ENCODE measurements at regions not wholly inside any gene's neighbourhood (a gene's known extent, or its start where the extent isn't known, plus 50 kb on each side); places are given as distances from the start of the nearest gene placed in this dataset.

DNA sequence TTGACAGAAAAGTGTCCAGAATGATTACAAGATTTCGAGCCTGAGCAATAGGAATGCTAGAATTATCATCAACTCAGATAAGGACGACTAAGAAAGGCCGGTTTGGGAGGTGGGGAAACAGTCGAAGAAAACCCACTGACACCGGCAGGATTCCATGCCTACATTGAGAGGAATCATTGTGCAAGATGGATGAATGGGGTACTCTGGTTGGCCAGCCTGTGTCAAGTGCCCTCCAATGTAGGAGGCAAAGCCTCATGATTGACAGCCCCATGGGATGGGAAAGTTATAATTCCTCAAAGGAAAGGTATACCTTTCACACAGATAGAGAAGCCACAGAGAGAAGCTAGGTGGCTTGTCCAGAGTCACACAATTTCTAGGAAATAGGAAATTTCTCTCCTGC is 153.5 kb upstream of the CTTNBP2NL start:
- Mint-ChIP-seq H3K36me3 (ENCODE audit: insufficient read depth) (no peaks in the 10 kb centered on the region), H3K4me1 (no peaks in the 10 kb centered on the region), H3K4me3 (no peak overlapping the region), H3K9me3 (no peaks in the 10 kb centered on the region), H3K27me3 (peaks cover 53% of the 10 kb centered on the region), H3K27ac (ENCODE audit: low read depth) (no peak overlapping the region)
- DNase-seq (ENCODE audit: low spot score in 2 of 2) (no peak), ATAC-seq (replicated peaks; ENCODE audit: extremely low read depth, poor library complexity, severe bottlenecking) (no peak)

GRCh38 chr1:112244131-112244530 is 151.9 kb upstream of the CTTNBP2NL start:
- Mint-ChIP-seq H3K27me3 (peaks cover 47% of the 10 kb centered on the region), H3K9me3 (no peaks in the 10 kb centered on the region), H3K4me1 (no peaks in the 10 kb centered on the region), H3K4me3 (no peak overlapping the region), H3K36me3 (ENCODE audit: insufficient read depth) (no peaks in the 10 kb centered on the region), H3K27ac (ENCODE audit: low read depth) (no peak overlapping the region)
- ATAC-seq (replicated peaks; ENCODE audit: extremely low read depth, poor library complexity, severe bottlenecking): no peak
- no peak for DNase-seq (ENCODE audit: low spot score in 2 of 2)

GRCh38 chr1:112245114-112245513 is 150.9 kb upstream of the CTTNBP2NL start:
- H3K4me1 Mint-ChIP-seq: no peaks in the 10 kb centered on the region

GRCh38 chr1:112247036-112247597 is 148.9 kb upstream of the CTTNBP2NL start:
- Mint-ChIP-seq H3K9me3 (no peaks in the 10 kb centered on the region), H3K36me3 (ENCODE audit: insufficient read depth) (no peaks in the 10 kb centered on the region), H3K4me1 (no peaks in the 10 kb centered on the region), H3K27me3 (peaks cover 46% of the 10 kb centered on the region), H3K4me3 (no peak overlapping the region), H3K27ac (ENCODE audit: low read depth) (no peak overlapping the region)
- ATAC-seq (replicated peaks; ENCODE audit: extremely low read depth, poor library complexity, severe bottlenecking) (no peak), DNase-seq (ENCODE audit: low spot score in 2 of 2) (no peak)

More at GRCh38 chr1:112245114-112245513, 150.9 kb upstream of the CTTNBP2NL start:
- Mint-ChIP-seq H3K27me3 (peaks cover 43% of the 10 kb centered on the region), H3K36me3 (ENCODE audit: insufficient read depth) (no peaks in the 10 kb centered on the region), H3K4me3 (no peak overlapping the region), H3K9me3 (no peaks in the 10 kb centered on the region), H3K27ac (ENCODE audit: low read depth) (no peak overlapping the region)
- ATAC-seq (replicated peaks; ENCODE audit: extremely low read depth, poor library complexity, severe bottlenecking): no peak
- no peak for DNase-seq (ENCODE audit: low spot score in 2 of 2)

DNA sequence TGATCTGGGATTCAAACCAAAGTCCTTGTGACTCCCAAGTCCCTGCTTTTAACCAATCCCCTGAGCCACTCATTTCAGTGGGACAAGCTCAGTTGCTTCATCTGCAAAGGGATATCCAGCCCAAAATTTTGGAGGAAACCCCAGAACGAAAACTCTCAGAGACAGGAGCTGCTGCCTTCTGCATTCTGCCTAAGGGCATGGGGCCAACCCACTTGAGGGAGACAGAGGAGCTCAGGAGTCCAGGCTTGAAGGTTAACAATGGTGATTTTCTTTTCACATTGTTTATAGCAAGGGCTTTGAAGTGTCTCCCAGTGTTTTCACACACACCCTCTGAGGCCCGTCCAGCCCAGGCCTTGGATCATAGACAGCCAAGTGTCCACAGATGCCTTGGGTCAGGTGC is 148.1 kb upstream of the CTTNBP2NL start:
- ATAC-seq (replicated peaks; ENCODE audit: extremely low read depth, poor library complexity, severe bottlenecking) (no peak), DNase-seq (ENCODE audit: low spot score in 2 of 2) (no peak)
- H3K4me1 Mint-ChIP-seq: no peaks in the 10 kb centered on the region
- no peaks in the 10 kb centered on the region for H3K36me3 Mint-ChIP-seq (ENCODE audit: insufficient read depth)
- H3K4me3 Mint-ChIP-seq: no peak overlapping the region
- no peaks in the 10 kb centered on the region for H3K9me3 Mint-ChIP-seq
- H3K27me3 Mint-ChIP-seq: peaks cover 52% of the 10 kb centered on the region
- H3K27ac Mint-ChIP-seq (ENCODE audit: low read depth): no peak overlapping the region

DNA sequence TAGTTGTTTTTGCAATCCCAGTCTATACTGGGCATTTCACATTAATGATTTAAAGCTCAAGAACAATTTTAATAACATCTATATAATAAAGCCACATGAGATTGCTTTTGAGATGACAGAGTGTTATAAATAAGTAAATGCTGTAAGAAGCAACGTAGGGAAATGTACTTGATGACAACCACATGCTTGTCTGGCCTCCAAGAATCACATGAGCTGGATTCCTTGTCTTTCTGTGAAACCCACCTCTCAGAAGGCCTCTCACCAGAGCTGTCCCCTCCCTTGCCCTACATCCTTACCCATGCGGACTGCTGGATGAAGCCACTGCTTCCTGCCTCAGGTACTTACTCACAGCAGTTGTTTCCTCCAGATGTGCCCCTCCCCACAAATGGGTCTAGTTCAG is 145.1 kb upstream of the CTTNBP2NL start:
- DNase-seq (ENCODE audit: low spot score in 2 of 2): no peak
- no peak for ATAC-seq (replicated peaks; ENCODE audit: extremely low read depth, poor library complexity, severe bottlenecking)
- Mint-ChIP-seq H3K36me3 (ENCODE audit: insufficient read depth) (no peaks in the 10 kb centered on the region), H3K9me3 (no peaks in the 10 kb centered on the region), H3K4me3 (no peak overlapping the region), H3K27ac (ENCODE audit: low read depth) (no peak overlapping the region), H3K4me1 (no peaks in the 10 kb centered on the region), H3K27me3 (peaks cover 71% of the 10 kb centered on the region)

GRCh38 chr1:112251766-112252506 is 144.1 kb upstream of the CTTNBP2NL start:
- H3K36me3 Mint-ChIP-seq (ENCODE audit: insufficient read depth): no peaks in the 10 kb centered on the region
- peaks cover 71% of the 10 kb centered on the region for H3K27me3 Mint-ChIP-seq
- no peak for ATAC-seq (replicated peaks; ENCODE audit: extremely low read depth, poor library complexity, severe bottlenecking)
- H3K4me1 Mint-ChIP-seq: no peaks in the 10 kb centered on the region
- no peak for DNase-seq (ENCODE audit: low spot score in 2 of 2)
- H3K9me3 Mint-ChIP-seq: no peaks in the 10 kb centered on the region
- no peak overlapping the region for H3K27ac Mint-ChIP-seq (ENCODE audit: low read depth)
- H3K4me3 Mint-ChIP-seq: no peak overlapping the region

- ATAC-seq (replicated peaks; ENCODE audit: extremely low read depth, poor library complexity, severe bottlenecking) (no peak), DNase-seq (ENCODE audit: low spot score in 2 of 2) (no peak)
- no peaks in the 10 kb centered on the region for H3K4me1 Mint-ChIP-seq
- H3K4me3 Mint-ChIP-seq: no peak overlapping the region
- peaks cover 74% of the 10 kb centered on the region for H3K27me3 Mint-ChIP-seq
- H3K9me3 Mint-ChIP-seq: no peaks in the 10 kb centered on the region
- H3K36me3 Mint-ChIP-seq (ENCODE audit: insufficient read depth): no peaks in the 10 kb centered on the region
- H3K27ac Mint-ChIP-seq (ENCODE audit: low read depth): no peak overlapping the region
These were observed 142.6 kb upstream of the CTTNBP2NL start for GRCh38 chr1:112253366-112253765.

GRCh38 chr1:112255080-112255479 is 140.9 kb upstream of the CTTNBP2NL start:
- H3K36me3 Mint-ChIP-seq (ENCODE audit: insufficient read depth): no peaks in the 10 kb centered on the region
- peaks cover 73% of the 10 kb centered on the region for H3K27me3 Mint-ChIP-seq
- ATAC-seq (replicated peaks; ENCODE audit: extremely low read depth, poor library complexity, severe bottlenecking): no peak
- no peaks in the 10 kb centered on the region for H3K4me1 Mint-ChIP-seq
- H3K4me3 Mint-ChIP-seq: no peak overlapping the region
- no peaks in the 10 kb centered on the region for H3K9me3 Mint-ChIP-seq
- DNase-seq (ENCODE audit: low spot score in 2 of 2): no peak
- no peak overlapping the region for H3K27ac Mint-ChIP-seq (ENCODE audit: low read depth)

- no peak overlapping the region for H3K4me3 Mint-ChIP-seq
- H3K9me3 Mint-ChIP-seq: no peaks in the 10 kb centered on the region
- H3K4me1 Mint-ChIP-seq: no peaks in the 10 kb centered on the region
- H3K27ac Mint-ChIP-seq (ENCODE audit: low read depth): no peak overlapping the region
- no peak for ATAC-seq (replicated peaks; ENCODE audit: extremely low read depth, poor library complexity, severe bottlenecking)
- no peak for DNase-seq (ENCODE audit: low spot score in 2 of 2)
- peaks cover 61% of the 10 kb centered on the region for H3K27me3 Mint-ChIP-seq
- H3K36me3 Mint-ChIP-seq (ENCODE audit: insufficient read depth): no peaks in the 10 kb centered on the region
These were observed 139.6 kb upstream of the CTTNBP2NL start for GRCh38 chr1:112256411-112256810.

GRCh38 chr1:112257043-112257835 is 138.8 kb upstream of the CTTNBP2NL start:
- Mint-ChIP-seq H3K27me3 (peaks cover 52% of the 10 kb centered on the region), H3K4me1 (no peaks in the 10 kb centered on the region), H3K4me3 (no peak overlapping the region), H3K36me3 (ENCODE audit: insufficient read depth) (no peaks in the 10 kb centered on the region), H3K9me3 (no peaks in the 10 kb centered on the region), H3K27ac (ENCODE audit: low read depth) (no peak overlapping the region)
- DNase-seq (ENCODE audit: low spot score in 2 of 2) (no peak), ATAC-seq (replicated peaks; ENCODE audit: extremely low read depth, poor library complexity, severe bottlenecking) (no peak)

GRCh38 chr1:112260699-112261098 is 135.3 kb upstream of the CTTNBP2NL start:
- no peak overlapping the region for H3K27ac Mint-ChIP-seq (ENCODE audit: low read depth)
- no peaks in the 10 kb centered on the region for H3K9me3 Mint-ChIP-seq
- ATAC-seq (replicated peaks; ENCODE audit: extremely low read depth, poor library complexity, severe bottlenecking) (no peak), DNase-seq (ENCODE audit: low spot score in 2 of 2) (no peak)
- peaks cover 20% of the 10 kb centered on the region for H3K27me3 Mint-ChIP-seq
- no peaks in the 10 kb centered on the region for H3K4me1 Mint-ChIP-seq
- no peaks in the 10 kb centered on the region for H3K36me3 Mint-ChIP-seq (ENCODE audit: insufficient read depth)
- H3K4me3 Mint-ChIP-seq: no peak overlapping the region

GRCh38 chr1:112262316-112262715 is 133.7 kb upstream of the CTTNBP2NL start:
- H3K9me3 Mint-ChIP-seq: no peaks in the 10 kb centered on the region
- H3K4me1 Mint-ChIP-seq: no peaks in the 10 kb centered on the region
- no peak overlapping the region for H3K4me3 Mint-ChIP-seq
- DNase-seq (ENCODE audit: low spot score in 2 of 2) (no peak), ATAC-seq (replicated peaks; ENCODE audit: extremely low read depth, poor library complexity, severe bottlenecking) (no peak)
- no peaks in the 10 kb centered on the region for H3K36me3 Mint-ChIP-seq (ENCODE audit: insufficient read depth)
- H3K27me3 Mint-ChIP-seq: peaks cover 18% of the 10 kb centered on the region
- H3K27ac Mint-ChIP-seq (ENCODE audit: low read depth): no peak overlapping the region

All from central memory CD8-positive, alpha-beta T cell (primary cell).